ENCODE measurements at regions not wholly inside any gene's neighbourhood (a gene's known extent, or its start where the extent isn't known, plus 50 kb on each side); places are given as distances from the start of the nearest gene placed in this dataset.

- TF ChIP-seq CTCF (IDR thresholded peaks at IDR 0.05) (no peak), POLR2A (IDR thresholded peaks at IDR 0.05) (no peak)
Measured at GRCh38 chr1:88022516-88022915, 661.6 kb upstream of the PKN2 start.
